Transverse colon (tissue), 4 donors: ENCODE measurements at regions not wholly inside any gene's neighbourhood (a gene's known extent, or its start where the extent isn't known, plus 50 kb on each side); places are given as distances from the start of the nearest gene placed in this dataset.

Experiments used
- DNase-seq: peaks from one replicate; pipeline ENCODE4 v3.0.0-alpha.2; 2019
- H3K27ac ChIP-seq, 4 donors: fragments of 200-600 bp; sonication (generic); 2 replicates each; pipeline ENCODE4 v1.5.1; 2016 to 2018; ENCODE audit warnings: inconsistent platforms in 4 of 4
- H3K27me3 ChIP-seq: fragments of 200-600 bp; sonication (generic); 2 replicates; pipeline ENCODE4 v1.5.1; 2017; ENCODE audit warnings: inconsistent platforms
- H3K36me3 ChIP-seq, 4 donors: fragments of 200-600 bp; sonication (generic); 2 replicates each; pipeline ENCODE4 v1.5.1; 2017 to 2019; ENCODE audit warnings: inconsistent platforms in 4 of 4
- H3K4me1 ChIP-seq, 4 donors: fragments of 200-600 bp; sonication (generic); 2 replicates each; pipeline ENCODE4 v1.5.1; 2017 to 2020; ENCODE audit warnings: inconsistent platforms in 4 of 4
- H3K4me3 ChIP-seq, 4 donors: fragments of 200-600 bp; sonication (generic); 1 replicate in 1 of 4; 2 replicates in 3 of 4; pipeline versions ENCODE4 v1.5.1 to v1.6.1; 2017 to 2019; ENCODE audit warnings: inconsistent platforms in 4 of 4
- H3K9me3 ChIP-seq, 2 donors: fragments of 200-600 bp; sonication (generic); 2 replicates each; pipeline ENCODE4 v1.5.1; 2017 to 2019; ENCODE audit warnings: inconsistent platforms in 2 of 2
- EP300 ChIP-seq: sonication (generic); formaldehyde crosslinking; IDR thresholded peaks from one replicate; pipeline ENCODE4 v1.6.1; 2017; ENCODE audit warnings: antibody characterized with exemption, low read depth
- POLR2A ChIP-seq: fragments of 450-650 bp; IDR thresholded peaks from one replicate; pipeline ENCODE4 v1.6.1; 2016; ENCODE audit warnings: antibody characterized with exemption, mild to moderate bottlenecking, moderate library complexity
- POLR2AphosphoS5 ChIP-seq, 3 donors: sonication (generic); formaldehyde crosslinking; IDR thresholded peaks; one replicate each; pipeline ENCODE4 v1.6.1; 2016; ENCODE audit warnings: antibody characterized with exemption in 3 of 3
- WGBS, 2 donors: methylation state at CpG; one replicate each; pipeline ENCODE4 v1.1.5; 2018; ENCODE audit warnings: low coverage in 1 of 2; 5-methylcytosine and 5-hydroxymethylcytosine counted together
- in situ Hi-C, 4 donors: fragments of 200-750 bp; cut with MboI; loops; one replicate each; pipeline versions ENCODE4 v1.15.0 to v1.15.1; 2017; ENCODE audit warnings: low sequenced_read_pairs in 3 of 4, low pct_ligation_motif_present in 1 of 4, low pct_unique_long_range_greater_than_20kb in 1 of 4
- intact Hi-C: fragments of 100-400 bp; cut with DNase I; formaldehyde crosslinking; loops from one replicate; pipeline ENCODE4 v1.15.1; 2023; ENCODE audit warnings: low total_unique reads
- TF ChIP-seq, protein P1 (sequence below), 5 experiments: fragments of 200-600 bp in 3 of 5; fragments of 450-650 bp in 2 of 5; sonication (generic) in 3 of 5; IDR thresholded peaks; 1 replicate in 2 of 5; 2 replicates in 3 of 5; pipeline ENCODE4 v1.5.1; 2016 to 2017; ENCODE audit warnings: antibody characterized with exemption in 5 of 5, inconsistent platforms in 3 of 5, mild to moderate bottlenecking in 2 of 5, moderate library complexity in 1 of 5

DNA sequence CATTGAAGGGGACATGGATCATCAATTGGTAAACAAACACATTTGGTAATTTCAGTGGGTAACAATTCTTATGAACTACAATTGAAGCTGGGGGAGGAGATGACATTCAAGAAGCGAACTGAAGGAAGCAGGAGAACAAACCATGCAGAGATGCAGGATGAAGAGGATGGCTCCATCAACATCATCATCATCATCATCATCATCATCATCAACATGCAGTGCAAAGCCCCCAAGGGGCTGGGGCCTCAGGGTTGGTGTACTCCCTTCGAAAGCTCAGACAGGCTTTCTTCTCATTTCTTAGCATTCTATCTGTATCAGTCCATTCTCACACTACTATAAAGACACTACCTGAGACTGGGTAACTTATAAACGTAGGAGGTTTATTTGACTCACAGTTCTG, 105.8 kb downstream of the DUSP10 start:
- no peak overlapping the region for H3K27ac ChIP-seq
- no peaks in the 10 kb centered on the region for H3K4me1 ChIP-seq
- no peaks in the 10 kb centered on the region for H3K27me3 ChIP-seq
- H3K9me3 ChIP-seq = no peaks in the 10 kb centered on the region
- WGBS, 2 donors = 50 to 89% methylated on average over 2 to 3 of the region's 3 CpGs
- no peaks in the 10 kb centered on the region for H3K36me3 ChIP-seq
- no peak for DNase-seq
- TF ChIP-seq POLR2AphosphoS5 (IDR thresholded peaks at IDR 0.05) = no peak
- no peak for TF ChIP-seq EP300
- TF ChIP-seq POLR2A = no peak
- TF ChIP-seq, protein P1, sequence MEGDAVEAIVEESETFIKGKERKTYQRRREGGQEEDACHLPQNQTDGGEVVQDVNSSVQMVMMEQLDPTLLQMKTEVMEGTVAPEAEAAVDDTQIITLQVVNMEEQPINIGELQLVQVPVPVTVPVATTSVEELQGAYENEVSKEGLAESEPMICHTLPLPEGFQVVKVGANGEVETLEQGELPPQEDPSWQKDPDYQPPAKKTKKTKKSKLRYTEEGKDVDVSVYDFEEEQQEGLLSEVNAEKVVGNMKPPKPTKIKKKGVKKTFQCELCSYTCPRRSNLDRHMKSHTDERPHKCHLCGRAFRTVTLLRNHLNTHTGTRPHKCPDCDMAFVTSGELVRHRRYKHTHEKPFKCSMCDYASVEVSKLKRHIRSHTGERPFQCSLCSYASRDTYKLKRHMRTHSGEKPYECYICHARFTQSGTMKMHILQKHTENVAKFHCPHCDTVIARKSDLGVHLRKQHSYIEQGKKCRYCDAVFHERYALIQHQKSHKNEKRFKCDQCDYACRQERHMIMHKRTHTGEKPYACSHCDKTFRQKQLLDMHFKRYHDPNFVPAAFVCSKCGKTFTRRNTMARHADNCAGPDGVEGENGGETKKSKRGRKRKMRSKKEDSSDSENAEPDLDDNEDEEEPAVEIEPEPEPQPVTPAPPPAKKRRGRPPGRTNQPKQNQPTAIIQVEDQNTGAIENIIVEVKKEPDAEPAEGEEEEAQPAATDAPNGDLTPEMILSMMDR (IDR thresholded peaks at IDR 0.05) = no peak
- H3K4me3 ChIP-seq = no peak overlapping the region
- in situ Hi-C loops (no loop called here), intact Hi-C loops (no loop called here)

DNA sequence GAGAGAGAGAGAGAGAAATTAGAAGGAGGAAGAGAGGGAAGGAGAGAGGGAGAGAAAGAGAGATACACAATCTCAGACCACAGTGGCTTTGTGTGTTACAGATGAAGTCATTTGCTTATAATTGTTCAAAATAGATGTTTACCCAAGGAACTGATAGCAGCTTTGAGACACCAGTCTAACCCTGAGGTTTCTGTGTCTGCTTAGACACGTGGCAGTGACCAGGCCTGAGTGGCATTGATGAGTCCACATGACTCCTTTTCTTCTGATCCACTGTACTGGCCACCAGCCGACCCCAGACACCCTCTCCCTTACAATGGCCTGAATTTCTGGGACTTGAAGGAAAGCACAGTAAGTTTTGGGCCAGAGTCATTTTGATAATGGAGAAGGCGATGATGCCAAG, 104.9 kb downstream of the DUSP10 start:
- no peaks in the 10 kb centered on the region for H3K27me3 ChIP-seq
- intact Hi-C loops (no loop called here), in situ Hi-C loops (no loop called here)
- H3K4me3 ChIP-seq = no peak overlapping the region
- DNase-seq = no peak
- 77% methylated on average over 3 of the region's 3 CpGs; no CpG with 5 or more reads in 1 of the 2 donors for WGBS, 2 donors
- TF ChIP-seq POLR2AphosphoS5 (IDR thresholded peaks at IDR 0.05) (no peak), POLR2A (no peak), EP300 (no peak)
- TF ChIP-seq, protein P1 (IDR thresholded peaks at IDR 0.05) = no peak
- H3K4me1 ChIP-seq = no peaks in the 10 kb centered on the region
- no peaks in the 10 kb centered on the region for H3K36me3 ChIP-seq
- no peaks in the 10 kb centered on the region for H3K9me3 ChIP-seq
- H3K27ac ChIP-seq = no peak overlapping the region

DNA sequence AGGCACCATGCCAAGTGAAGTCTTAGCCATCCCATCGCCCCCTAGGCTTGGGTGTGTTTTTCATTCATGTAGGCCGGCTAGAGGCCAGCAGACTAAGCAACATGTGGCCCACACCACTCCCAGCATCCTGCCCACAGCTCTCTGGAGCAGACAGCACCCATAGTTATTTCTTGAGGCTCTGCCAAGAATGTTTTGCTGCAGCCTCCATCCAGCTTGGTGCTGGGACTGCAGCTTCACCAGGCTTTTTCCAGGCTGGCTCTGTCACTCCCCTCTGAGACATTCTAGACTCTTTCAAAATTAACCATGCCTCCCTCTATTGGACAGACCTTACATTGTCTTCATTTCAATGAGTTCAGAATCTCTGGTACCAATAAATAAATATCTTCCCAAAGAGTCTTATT, 104.2 kb downstream of the DUSP10 start:
- Histone ChIP-seq H3K4me3 (no peak overlapping the region), H3K9me3 (no peaks in the 10 kb centered on the region), H3K4me1 (no peaks in the 10 kb centered on the region), H3K27me3 (no peaks in the 10 kb centered on the region), H3K27ac (no peak overlapping the region), H3K36me3 (no peaks in the 10 kb centered on the region)
- intact Hi-C loops = no loop called here
- in situ Hi-C loops = no loop called here
- no peak for DNase-seq
- 75% methylated on average over 2 of the region's 2 CpGs; no CpG with 5 or more reads in 1 of the 2 donors for WGBS, 2 donors
- TF ChIP-seq EP300 = no peak
- TF ChIP-seq, protein P1 (IDR thresholded peaks at IDR 0.05) = no peak
- no peak for TF ChIP-seq POLR2AphosphoS5 (IDR thresholded peaks at IDR 0.05)
- no peak for TF ChIP-seq POLR2A

DNA sequence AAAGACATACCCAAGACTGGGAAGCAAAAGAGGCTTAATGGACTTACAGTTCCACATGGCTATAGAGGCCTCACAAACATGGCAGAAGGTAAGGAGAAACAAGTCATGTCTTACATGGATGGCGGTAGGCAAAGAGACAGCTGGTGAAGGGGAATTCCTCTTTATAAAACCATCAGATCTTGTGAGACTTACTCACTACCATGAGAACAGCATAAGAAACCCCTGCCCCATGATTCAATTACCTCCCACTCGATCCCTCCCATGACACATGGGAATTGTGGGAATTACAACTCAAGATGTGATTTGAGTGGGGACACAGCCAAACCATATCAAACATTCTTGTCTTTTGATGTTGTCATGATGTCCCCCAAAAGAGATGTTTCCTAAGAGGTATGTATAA, 103.3 kb downstream of the DUSP10 start:
- DNase-seq = no peak
- 81 to 85% methylated on average over 2 of the region's 2 CpGs for WGBS, 2 donors
- H3K9me3 ChIP-seq = no peaks in the 10 kb centered on the region
- H3K4me3 ChIP-seq = no peak overlapping the region
- no peaks in the 10 kb centered on the region for H3K27me3 ChIP-seq
- in situ Hi-C loops (no loop called here), intact Hi-C loops (no loop called here)
- no peaks in the 10 kb centered on the region for H3K36me3 ChIP-seq
- no peaks in the 10 kb centered on the region for H3K4me1 ChIP-seq
- H3K27ac ChIP-seq = no peak overlapping the region
- TF ChIP-seq, protein P1 (IDR thresholded peaks at IDR 0.05) = no peak
- TF ChIP-seq POLR2A = no peak
